SK-N-SH treated with all-trans-retinoic acid at 6 μM for 48 hours (cell line): ENCODE measurements at regions not wholly inside any gene's neighbourhood (a gene's known extent, or its start where the extent isn't known, plus 50 kb on each side); places are given as distances from the start of the nearest gene placed in this dataset.
"Not testable (repeated sequence)": the region's sequence is repeated elsewhere in the genome, so short reads cannot be mapped to it uniquely, and the experiment has no call there.

ENCODE experiments used
- ATAC-seq: fragments of 200-7000 bp; cut with Tn5 transposase; 3 replicates; pipeline ENCODE4 v1.9.1; 2020; ENCODE audit warnings: mild to moderate bottlenecking, moderate library complexity
- ARNTL ChIP-seq: fragments of 450-650 bp; formaldehyde crosslinking; IDR thresholded peaks from 2 replicates; pipeline ENCODE4 v1.5.0; 2020; ENCODE audit warnings: low read depth, mild to moderate bottlenecking, moderate library complexity, borderline replicate concordance
- CSDC2 ChIP-seq: fragments of 250-450 bp; sonication (Bioruptor Pico); IDR thresholded peaks from 2 replicates; pipeline ENCODE4 v1.5.0; 2020; ENCODE audit warnings: mild to moderate bottlenecking, moderate library complexity
- ESRRG ChIP-seq: fragments of 250-450 bp; sonication (Bioruptor Pico); IDR thresholded peaks from 2 replicates; pipeline ENCODE4 v1.6.1; 2021; ENCODE audit warnings: mild to moderate bottlenecking
- OSR1 ChIP-seq: fragments of 250-450 bp; sonication (Bioruptor Pico); IDR thresholded peaks from 2 replicates; pipeline ENCODE4 v1.8.0; 2022; ENCODE audit warnings: moderate library complexity, mild to moderate bottlenecking, inconsistent platforms
- PPARA ChIP-seq: fragments of 250-450 bp; sonication (Bioruptor Pico); IDR thresholded peaks from 2 replicates; pipeline ENCODE4 v1.5.0; 2020; ENCODE audit warnings: mild to moderate bottlenecking, borderline replicate concordance
- RARB ChIP-seq: fragments of 250-450 bp; sonication (Bioruptor Pico); IDR thresholded peaks from 2 replicates; pipeline ENCODE4 v1.8.0; 2021; ENCODE audit warnings: mild to moderate bottlenecking, moderate library complexity
- SNAI2 ChIP-seq: fragments of 250-450 bp; sonication (Bioruptor Pico); IDR thresholded peaks from 2 replicates; pipeline ENCODE4 v1.5.0; 2020; ENCODE audit warnings: mild to moderate bottlenecking, moderate library complexity
- TCF4 ChIP-seq: fragments of 250-450 bp; sonication (Bioruptor Pico); IDR thresholded peaks from 2 replicates; pipeline ENCODE4 v1.8.0; 2021; ENCODE audit warnings: mild to moderate bottlenecking, moderate library complexity, borderline replicate concordance
- TOX ChIP-seq: fragments of 250-450 bp; sonication (Bioruptor Pico); IDR thresholded peaks from 2 replicates; pipeline ENCODE4 v1.8.0; 2021; ENCODE audit warnings: mild to moderate bottlenecking, moderate library complexity, borderline replicate concordance
- ZC3H10 ChIP-seq: fragments of 250-450 bp; sonication (Bioruptor Pico); IDR thresholded peaks from 2 replicates; pipeline ENCODE4 v1.5.1; 2021; ENCODE audit warnings: mild to moderate bottlenecking, moderate library complexity
- ZFP3 ChIP-seq: fragments of 250-450 bp; sonication (Bioruptor Pico); IDR thresholded peaks from 2 replicates; pipeline ENCODE4 v1.5.0; 2020; ENCODE audit warnings: mild to moderate bottlenecking, moderate library complexity
- ZFP30 ChIP-seq: fragments of 450-650 bp; formaldehyde crosslinking; IDR thresholded peaks from 2 replicates; pipeline ENCODE4 v1.5.0; 2022; ENCODE audit warnings: mild to moderate bottlenecking, moderate library complexity
- ZNF70 ChIP-seq: fragments of 450-650 bp; formaldehyde crosslinking; IDR thresholded peaks from 2 replicates; pipeline ENCODE4 v1.5.0; 2020; ENCODE audit warnings: mild to moderate bottlenecking, moderate library complexity
- ZNF8 ChIP-seq: fragments of 450-650 bp; formaldehyde crosslinking; IDR thresholded peaks from 2 replicates; pipeline ENCODE4 v1.5.0; 2020; ENCODE audit warnings: mild to moderate bottlenecking, moderate library complexity
- TF ChIP-seq, protein P1 (sequence below): fragments of 250-450 bp; sonication (Bioruptor Pico); IDR thresholded peaks from 2 replicates; pipeline ENCODE4 v1.5.1; 2020; ENCODE audit warnings: low read depth, mild to moderate bottlenecking, moderate library complexity
- TF ChIP-seq, protein P2 (sequence below): fragments of 250-450 bp; sonication (Bioruptor Pico); IDR thresholded peaks from 2 replicates; pipeline ENCODE4 v1.5.0; 2020; ENCODE audit warnings: mild to moderate bottlenecking, moderate library complexity
- TF ChIP-seq, protein P3 (sequence below): fragments of 250-450 bp; sonication (Bioruptor Pico); IDR thresholded peaks from 2 replicates; pipeline ENCODE4 v1.8.0; 2020; ENCODE audit warnings: mild to moderate bottlenecking, moderate library complexity, borderline replicate concordance
- TF ChIP-seq, protein P4 (sequence below): fragments of 250-450 bp; sonication (Bioruptor Pico); IDR thresholded peaks from 2 replicates; pipeline ENCODE4 v1.5.1; 2021; ENCODE audit warnings: mild to moderate bottlenecking, moderate library complexity
- TF ChIP-seq, protein P5 (sequence below): fragments of 250-450 bp; sonication (Bioruptor Pico); IDR thresholded peaks from 2 replicates; pipeline ENCODE4 v1.8.0; 2021; ENCODE audit warnings: low read depth, mild to moderate bottlenecking, moderate library complexity, borderline replicate concordance

DNA sequence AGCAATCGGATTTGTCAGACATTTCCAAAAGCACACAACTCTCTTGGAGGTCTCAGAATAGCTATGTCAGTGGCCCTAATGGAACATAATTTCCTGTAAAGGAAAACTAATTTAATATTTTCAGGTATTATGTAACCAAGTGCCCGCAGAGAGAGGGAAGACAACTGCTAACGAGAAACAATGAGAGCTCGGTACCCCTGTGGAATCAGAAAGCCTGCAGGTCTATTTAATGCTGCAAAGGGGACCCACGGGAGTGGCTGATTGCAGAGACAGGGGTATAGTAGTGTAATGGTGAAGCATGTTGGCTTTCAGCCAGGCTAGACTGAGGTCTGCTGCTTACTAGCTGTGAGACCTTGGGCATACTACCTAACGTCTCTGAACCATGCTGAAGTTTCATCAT is 508.1 kb upstream of the BRINP1 start:
- TF ChIP-seq ARNTL (no peak), ZNF70 (CRISPR knock-in tag) (no peak), SNAI2 (CRISPR knock-in tag) (no peak), ZFP30 (CRISPR knock-in tag) (no peak)
- TF ChIP-seq, protein P1, sequence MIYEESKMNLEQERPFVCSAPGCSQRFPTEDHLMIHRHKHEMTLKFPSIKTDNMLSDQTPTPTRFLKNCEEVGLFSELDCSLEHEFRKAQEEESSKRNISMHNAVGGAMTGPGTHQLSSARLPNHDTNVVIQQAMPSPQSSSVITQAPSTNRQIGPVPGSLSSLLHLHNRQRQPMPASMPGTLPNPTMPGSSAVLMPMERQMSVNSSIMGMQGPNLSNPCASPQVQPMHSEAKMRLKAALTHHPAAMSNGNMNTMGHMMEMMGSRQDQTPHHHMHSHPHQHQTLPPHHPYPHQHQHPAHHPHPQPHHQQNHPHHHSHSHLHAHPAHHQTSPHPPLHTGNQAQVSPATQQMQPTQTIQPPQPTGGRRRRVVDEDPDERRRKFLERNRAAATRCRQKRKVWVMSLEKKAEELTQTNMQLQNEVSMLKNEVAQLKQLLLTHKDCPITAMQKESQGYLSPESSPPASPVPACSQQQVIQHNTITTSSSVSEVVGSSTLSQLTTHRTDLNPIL (CRISPR knock-in tag), result no peak
- ATAC-seq, result no peak

DNA sequence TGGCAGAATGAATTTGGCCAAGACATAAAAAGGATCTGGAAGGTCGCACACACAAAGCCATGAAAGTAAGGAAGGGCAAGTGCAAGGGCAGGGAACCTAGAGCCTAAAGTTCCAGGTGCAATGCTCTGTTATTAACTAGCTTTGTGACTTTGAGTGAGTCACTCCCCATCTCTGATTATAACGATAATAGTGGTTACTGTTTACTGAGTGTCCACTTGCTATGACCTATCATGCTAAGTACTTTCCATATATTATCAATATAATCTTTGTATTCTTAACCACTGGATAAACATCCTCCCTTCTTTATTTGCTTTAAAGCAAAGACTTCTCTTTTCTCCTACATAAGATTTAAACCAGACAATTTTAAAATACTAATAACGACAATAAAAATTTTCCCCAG is 504.6 kb upstream of the BRINP1 start:
- no peak for ATAC-seq
- TF ChIP-seq, protein P2, sequence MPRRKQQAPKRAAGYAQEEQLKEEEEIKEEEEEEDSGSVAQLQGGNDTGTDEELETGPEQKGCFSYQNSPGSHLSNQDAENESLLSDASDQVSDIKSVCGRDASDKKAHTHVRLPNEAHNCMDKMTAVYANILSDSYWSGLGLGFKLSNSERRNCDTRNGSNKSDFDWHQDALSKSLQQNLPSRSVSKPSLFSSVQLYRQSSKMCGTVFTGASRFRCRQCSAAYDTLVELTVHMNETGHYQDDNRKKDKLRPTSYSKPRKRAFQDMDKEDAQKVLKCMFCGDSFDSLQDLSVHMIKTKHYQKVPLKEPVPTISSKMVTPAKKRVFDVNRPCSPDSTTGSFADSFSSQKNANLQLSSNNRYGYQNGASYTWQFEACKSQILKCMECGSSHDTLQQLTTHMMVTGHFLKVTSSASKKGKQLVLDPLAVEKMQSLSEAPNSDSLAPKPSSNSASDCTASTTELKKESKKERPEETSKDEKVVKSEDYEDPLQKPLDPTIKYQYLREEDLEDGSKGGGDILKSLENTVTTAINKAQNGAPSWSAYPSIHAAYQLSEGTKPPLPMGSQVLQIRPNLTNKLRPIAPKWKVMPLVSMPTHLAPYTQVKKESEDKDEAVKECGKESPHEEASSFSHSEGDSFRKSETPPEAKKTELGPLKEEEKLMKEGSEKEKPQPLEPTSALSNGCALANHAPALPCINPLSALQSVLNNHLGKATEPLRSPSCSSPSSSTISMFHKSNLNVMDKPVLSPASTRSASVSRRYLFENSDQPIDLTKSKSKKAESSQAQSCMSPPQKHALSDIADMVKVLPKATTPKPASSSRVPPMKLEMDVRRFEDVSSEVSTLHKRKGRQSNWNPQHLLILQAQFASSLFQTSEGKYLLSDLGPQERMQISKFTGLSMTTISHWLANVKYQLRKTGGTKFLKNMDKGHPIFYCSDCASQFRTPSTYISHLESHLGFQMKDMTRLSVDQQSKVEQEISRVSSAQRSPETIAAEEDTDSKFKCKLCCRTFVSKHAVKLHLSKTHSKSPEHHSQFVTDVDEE, result no peak
- TF ChIP-seq PPARA (CRISPR knock-in tag) (no peak), OSR1 (CRISPR knock-in tag) (no peak), ZNF8 (CRISPR knock-in tag) (no peak), ZC3H10 (CRISPR knock-in tag) (no peak)
- TF ChIP-seq, protein P3, sequence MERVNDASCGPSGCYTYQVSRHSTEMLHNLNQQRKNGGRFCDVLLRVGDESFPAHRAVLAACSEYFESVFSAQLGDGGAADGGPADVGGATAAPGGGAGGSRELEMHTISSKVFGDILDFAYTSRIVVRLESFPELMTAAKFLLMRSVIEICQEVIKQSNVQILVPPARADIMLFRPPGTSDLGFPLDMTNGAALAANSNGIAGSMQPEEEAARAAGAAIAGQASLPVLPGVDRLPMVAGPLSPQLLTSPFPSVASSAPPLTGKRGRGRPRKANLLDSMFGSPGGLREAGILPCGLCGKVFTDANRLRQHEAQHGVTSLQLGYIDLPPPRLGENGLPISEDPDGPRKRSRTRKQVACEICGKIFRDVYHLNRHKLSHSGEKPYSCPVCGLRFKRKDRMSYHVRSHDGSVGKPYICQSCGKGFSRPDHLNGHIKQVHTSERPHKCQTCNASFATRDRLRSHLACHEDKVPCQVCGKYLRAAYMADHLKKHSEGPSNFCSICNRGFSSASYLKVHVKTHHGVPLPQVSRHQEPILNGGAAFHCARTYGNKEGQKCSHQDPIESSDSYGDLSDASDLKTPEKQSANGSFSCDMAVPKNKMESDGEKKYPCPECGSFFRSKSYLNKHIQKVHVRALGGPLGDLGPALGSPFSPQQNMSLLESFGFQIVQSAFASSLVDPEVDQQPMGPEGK (CRISPR knock-in tag), result no peak
- TF ChIP-seq, protein P1 (CRISPR knock-in tag), result no peak
- TF ChIP-seq, protein P4, sequence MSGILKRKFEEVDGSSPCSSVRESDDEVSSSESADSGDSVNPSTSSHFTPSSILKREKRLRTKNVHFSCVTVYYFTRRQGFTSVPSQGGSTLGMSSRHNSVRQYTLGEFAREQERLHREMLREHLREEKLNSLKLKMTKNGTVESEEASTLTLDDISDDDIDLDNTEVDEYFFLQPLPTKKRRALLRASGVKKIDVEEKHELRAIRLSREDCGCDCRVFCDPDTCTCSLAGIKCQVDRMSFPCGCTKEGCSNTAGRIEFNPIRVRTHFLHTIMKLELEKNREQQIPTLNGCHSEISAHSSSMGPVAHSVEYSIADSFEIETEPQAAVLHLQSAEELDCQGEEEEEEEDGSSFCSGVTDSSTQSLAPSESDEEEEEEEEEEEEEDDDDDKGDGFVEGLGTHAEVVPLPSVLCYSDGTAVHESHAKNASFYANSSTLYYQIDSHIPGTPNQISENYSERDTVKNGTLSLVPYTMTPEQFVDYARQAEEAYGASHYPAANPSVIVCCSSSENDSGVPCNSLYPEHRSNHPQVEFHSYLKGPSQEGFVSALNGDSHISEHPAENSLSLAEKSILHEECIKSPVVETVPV (CRISPR knock-in tag), result no peak

DNA sequence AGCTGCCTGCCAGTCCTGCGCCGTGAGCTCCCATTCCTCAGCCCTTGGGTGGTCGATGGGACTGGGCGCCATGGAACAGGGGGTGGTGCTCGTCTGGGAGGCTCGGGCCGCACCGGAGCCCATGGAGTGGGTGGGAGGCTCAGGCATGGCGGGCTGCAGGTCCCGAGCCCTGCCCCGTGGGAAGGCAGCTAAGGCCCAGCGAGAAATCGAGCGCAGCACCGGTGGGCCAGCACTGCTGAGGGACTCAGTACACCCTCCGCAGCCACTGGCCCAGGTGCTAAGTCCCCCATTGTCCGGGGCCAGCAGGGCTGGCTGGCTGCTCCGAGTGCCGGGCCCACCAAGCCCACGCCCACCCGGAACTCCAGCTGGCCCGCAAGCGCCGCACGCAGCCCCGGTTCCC is 501.0 kb upstream of the BRINP1 start:
- ATAC-seq, result not testable (repeated sequence)

DNA sequence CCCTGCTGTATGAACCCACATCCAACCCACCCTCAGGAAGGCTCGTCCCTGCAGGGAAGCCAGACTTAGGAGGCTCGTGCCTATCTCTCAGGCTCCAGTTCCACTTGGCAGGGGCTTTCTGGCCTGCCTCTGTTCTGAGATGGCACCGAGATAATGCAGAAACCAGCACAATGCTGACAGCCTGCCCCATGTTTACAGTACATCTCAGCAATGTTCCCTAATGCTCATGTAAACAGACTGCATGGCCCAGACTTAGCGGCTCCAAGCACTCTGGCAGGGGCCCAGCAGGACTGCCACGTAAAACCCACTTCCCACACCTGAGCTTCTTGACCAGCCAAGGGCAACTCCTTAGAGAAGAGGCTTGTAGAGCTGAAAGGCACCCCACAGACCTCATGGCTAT is 499.5 kb upstream of the BRINP1 start:
- no peak for ATAC-seq
- TF ChIP-seq PPARA (CRISPR knock-in tag), result no peak
- no peak for TF ChIP-seq CSDC2 (CRISPR knock-in tag)
- no peak for TF ChIP-seq ZFP30 (CRISPR knock-in tag)
- TF ChIP-seq ZFP3 (CRISPR knock-in tag), result no peak
- no peak for TF ChIP-seq SNAI2 (CRISPR knock-in tag)
- TF ChIP-seq ZC3H10 (CRISPR knock-in tag), result no peak

DNA sequence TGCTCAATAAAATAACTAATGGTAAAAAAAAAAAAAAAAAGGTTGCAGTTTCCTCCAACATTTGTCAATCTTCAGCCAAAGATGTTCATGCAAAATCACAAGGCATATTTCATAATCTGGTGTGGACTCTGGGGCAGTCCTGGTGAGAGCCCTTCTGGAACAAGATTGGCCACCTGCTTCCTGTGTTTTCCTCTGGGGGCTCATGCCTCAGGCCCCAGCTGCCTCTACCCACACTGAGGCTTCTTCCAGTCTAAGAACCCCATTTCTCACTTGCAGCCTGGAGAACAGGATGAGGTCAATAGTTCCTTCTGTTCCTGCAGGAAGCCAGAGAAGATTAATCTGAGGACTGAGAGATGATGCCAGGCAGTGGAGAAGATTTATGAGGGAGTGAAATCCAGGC is 492.6 kb upstream of the BRINP1 start:
- no peak for ATAC-seq
- TF ChIP-seq, protein P5, sequence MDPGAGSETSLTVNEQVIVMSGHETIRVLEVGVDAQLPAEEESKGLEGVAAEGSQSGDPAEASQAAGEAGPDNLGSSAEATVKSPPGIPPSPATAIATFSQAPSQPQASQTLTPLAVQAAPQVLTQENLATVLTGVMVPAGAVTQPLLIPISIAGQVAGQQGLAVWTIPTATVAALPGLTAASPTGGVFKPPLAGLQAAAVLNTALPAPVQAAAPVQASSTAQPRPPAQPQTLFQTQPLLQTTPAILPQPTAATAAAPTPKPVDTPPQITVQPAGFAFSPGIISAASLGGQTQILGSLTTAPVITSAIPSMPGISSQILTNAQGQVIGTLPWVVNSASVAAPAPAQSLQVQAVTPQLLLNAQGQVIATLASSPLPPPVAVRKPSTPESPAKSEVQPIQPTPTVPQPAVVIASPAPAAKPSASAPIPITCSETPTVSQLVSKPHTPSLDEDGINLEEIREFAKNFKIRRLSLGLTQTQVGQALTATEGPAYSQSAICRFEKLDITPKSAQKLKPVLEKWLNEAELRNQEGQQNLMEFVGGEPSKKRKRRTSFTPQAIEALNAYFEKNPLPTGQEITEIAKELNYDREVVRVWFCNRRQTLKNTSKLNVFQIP (CRISPR knock-in tag), result no peak
- TF ChIP-seq TCF4, result no peak
- no peak for TF ChIP-seq ZFP3 (CRISPR knock-in tag)
- no peak for TF ChIP-seq OSR1 (CRISPR knock-in tag)
- TF ChIP-seq SNAI2 (CRISPR knock-in tag), result no peak
- no peak for TF ChIP-seq PPARA (CRISPR knock-in tag)
- no peak for TF ChIP-seq TOX (CRISPR knock-in tag)
- TF ChIP-seq ZC3H10 (CRISPR knock-in tag), result no peak
- TF ChIP-seq ESRRG (CRISPR knock-in tag), result no peak
- TF ChIP-seq RARB, result no peak
